Osteoblast (primary cell): ENCODE measurements at regions not wholly inside any gene's neighbourhood (a gene's known extent, or its start where the extent isn't known, plus 50 kb on each side); places are given as distances from the start of the nearest gene placed in this dataset.

Source experiments
- DNase-seq: peaks from one replicate; pipeline ENCODE4 v3.0.0; 2011; ENCODE audit warnings: low spot score, mixed read lengths; ENCODE audit not compliant: insufficient read length; ENCODE audit errors: missing footprints
- H2AFZ ChIP-seq: 2 replicates; pipeline ENCODE4 v1.6.0; 2011; ENCODE audit warnings: mild to moderate bottlenecking, low read length
- H3K27ac ChIP-seq: 2 replicates; pipeline ENCODE4 v1.5.1; 2011; ENCODE audit warnings: mild to moderate bottlenecking, low read depth, low read length, moderate library complexity
- H3K27me3 ChIP-seq: 2 replicates; pipeline ENCODE4 v1.6.0; 2012; ENCODE audit warnings: mild to moderate bottlenecking, control low read depth, inconsistent platforms, low read length, moderate library complexity; ENCODE audit not compliant: insufficient read depth
- H3K36me3 ChIP-seq: 2 replicates; pipeline ENCODE4 v1.5.1; 2011; ENCODE audit warnings: mild to moderate bottlenecking, low read length, control low read depth, moderate library complexity; ENCODE audit not compliant: insufficient read depth
- H3K4me1 ChIP-seq: 2 replicates; pipeline ENCODE4 v1.5.1; 2011; ENCODE audit warnings: mild to moderate bottlenecking, low read length, control low read depth, moderate library complexity; ENCODE audit not compliant: insufficient read depth
- H3K4me2 ChIP-seq: 2 replicates; pipeline ENCODE4 v1.6.0; 2011; ENCODE audit warnings: mild to moderate bottlenecking, low read length; ENCODE audit not compliant: insufficient read depth
- H3K4me3 ChIP-seq: fragments of 200-600 bp; sonication (generic); 3 replicates; pipeline ENCODE4 v1.5.1; 2012; ENCODE audit warnings: mild to moderate bottlenecking, low read length, inconsistent platforms; ENCODE audit not compliant: insufficient read depth
- H3K79me2 ChIP-seq: 2 replicates; pipeline ENCODE4 v1.6.0; 2012; ENCODE audit warnings: mild to moderate bottlenecking, low read length, control low read depth, inconsistent platforms; ENCODE audit not compliant: insufficient read depth
- H3K9me3 ChIP-seq: 2 replicates; pipeline ENCODE4 v1.5.1; 2011; ENCODE audit warnings: low read depth, low read length, control low read depth
- H4K20me1 ChIP-seq: 2 replicates; pipeline ENCODE4 v1.6.0; 2012; ENCODE audit warnings: mild to moderate bottlenecking, low read length, control low read depth; ENCODE audit not compliant: insufficient read depth
- TF ChIP-seq, protein P1 (sequence below): IDR thresholded peaks from 2 replicates; pipeline ENCODE4 v1.5.1; 2011; ENCODE audit warnings: mild to moderate bottlenecking, low read depth, low read length, moderate library complexity; ENCODE audit errors: extremely low read depth

DNA sequence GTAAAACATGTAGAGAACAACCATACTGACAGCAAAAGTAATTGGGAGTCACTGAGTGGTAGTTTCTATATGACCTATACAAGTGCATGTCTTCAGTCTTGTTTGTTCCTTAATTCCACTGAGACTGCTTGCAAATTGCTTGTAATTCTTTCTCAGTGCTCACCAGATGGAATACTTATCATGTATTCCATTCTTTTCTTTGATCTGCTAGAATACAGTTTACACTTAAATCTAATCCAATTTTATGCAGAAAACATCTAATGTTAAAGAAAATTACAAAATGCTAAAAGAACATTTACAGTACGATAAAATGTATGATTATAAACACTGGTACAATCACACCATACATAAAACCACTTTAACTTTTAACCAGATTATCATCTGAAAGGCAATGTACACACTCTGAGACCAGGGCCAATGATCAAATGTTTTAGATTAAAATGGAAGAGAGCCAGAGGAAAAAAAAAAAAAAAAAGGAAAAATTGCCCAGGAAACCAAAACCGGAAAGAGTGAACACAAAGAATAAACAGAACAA, 741.4 kb downstream of the FAT4 start:
- no peaks in the 10 kb centered on the region for H3K4me1 ChIP-seq
- H3K4me3 ChIP-seq: no peak overlapping the region
- H3K79me2 ChIP-seq: no peaks in the 10 kb centered on the region
- DNase-seq: no peak
- H2AFZ ChIP-seq: no peak overlapping the region
- H3K27me3 ChIP-seq: no peaks in the 10 kb centered on the region
- H4K20me1 ChIP-seq: no peaks in the 10 kb centered on the region
- no peak overlapping the region for H3K27ac ChIP-seq
- TF ChIP-seq, protein P1, sequence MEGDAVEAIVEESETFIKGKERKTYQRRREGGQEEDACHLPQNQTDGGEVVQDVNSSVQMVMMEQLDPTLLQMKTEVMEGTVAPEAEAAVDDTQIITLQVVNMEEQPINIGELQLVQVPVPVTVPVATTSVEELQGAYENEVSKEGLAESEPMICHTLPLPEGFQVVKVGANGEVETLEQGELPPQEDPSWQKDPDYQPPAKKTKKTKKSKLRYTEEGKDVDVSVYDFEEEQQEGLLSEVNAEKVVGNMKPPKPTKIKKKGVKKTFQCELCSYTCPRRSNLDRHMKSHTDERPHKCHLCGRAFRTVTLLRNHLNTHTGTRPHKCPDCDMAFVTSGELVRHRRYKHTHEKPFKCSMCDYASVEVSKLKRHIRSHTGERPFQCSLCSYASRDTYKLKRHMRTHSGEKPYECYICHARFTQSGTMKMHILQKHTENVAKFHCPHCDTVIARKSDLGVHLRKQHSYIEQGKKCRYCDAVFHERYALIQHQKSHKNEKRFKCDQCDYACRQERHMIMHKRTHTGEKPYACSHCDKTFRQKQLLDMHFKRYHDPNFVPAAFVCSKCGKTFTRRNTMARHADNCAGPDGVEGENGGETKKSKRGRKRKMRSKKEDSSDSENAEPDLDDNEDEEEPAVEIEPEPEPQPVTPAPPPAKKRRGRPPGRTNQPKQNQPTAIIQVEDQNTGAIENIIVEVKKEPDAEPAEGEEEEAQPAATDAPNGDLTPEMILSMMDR: no peak
- H3K9me3 ChIP-seq: no peaks in the 10 kb centered on the region
- H3K4me2 ChIP-seq: no peak overlapping the region
- no peaks in the 10 kb centered on the region for H3K36me3 ChIP-seq

DNA sequence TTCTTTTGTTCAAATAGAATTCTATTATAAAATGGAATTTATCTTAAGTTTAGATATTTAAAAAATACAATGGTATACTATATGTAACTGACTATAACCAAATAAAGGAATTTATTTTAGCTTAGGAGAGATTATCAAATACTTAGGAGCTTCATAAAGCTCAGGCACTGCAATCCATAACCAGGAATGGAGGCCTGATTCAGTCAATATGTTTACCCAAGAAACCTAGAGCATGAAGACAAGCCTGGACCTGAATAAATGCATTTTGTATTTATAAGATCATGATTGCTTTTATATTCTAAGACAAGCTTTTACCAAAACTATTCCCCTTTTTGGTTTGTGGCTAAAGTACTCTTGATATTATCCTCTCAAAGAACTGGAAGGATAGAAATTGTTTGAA, 742.6 kb downstream of the FAT4 start:
- Histone ChIP-seq H3K36me3 (no peaks in the 10 kb centered on the region), H3K4me3 (no peak overlapping the region), H3K9me3 (no peaks in the 10 kb centered on the region), H3K4me2 (no peak overlapping the region), H3K4me1 (no peaks in the 10 kb centered on the region), H3K27ac (no peak overlapping the region), H3K27me3 (no peaks in the 10 kb centered on the region), H2AFZ (no peak overlapping the region), H3K79me2 (no peaks in the 10 kb centered on the region), H4K20me1 (no peaks in the 10 kb centered on the region)
- DNase-seq: no peak
- TF ChIP-seq, protein P1: no peak

DNA sequence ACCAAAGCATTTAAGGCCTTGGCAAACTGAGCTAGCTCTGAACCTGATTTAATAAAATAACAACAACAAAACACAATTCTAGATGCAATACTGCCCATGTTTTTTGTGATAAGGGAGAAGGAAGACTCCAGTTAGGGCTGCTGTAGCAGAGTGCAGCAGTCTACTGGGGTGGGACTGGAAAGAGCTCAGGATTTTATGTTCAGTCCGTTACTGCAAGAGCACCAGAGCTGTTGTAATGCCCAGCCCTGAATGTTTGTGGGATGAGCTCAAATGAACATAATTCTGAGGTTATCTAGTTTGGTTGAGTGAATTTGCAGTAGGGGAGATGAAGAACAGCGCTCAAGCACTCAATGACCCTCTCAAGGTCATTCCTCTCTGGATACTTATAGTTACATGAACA, 743.8 kb downstream of the FAT4 start:
- DNase-seq: no peak
- Histone ChIP-seq H3K9me3 (no peaks in the 10 kb centered on the region), H3K4me1 (no peaks in the 10 kb centered on the region), H3K27me3 (no peaks in the 10 kb centered on the region), H3K27ac (no peak overlapping the region), H4K20me1 (no peaks in the 10 kb centered on the region), H3K4me3 (no peak overlapping the region), H3K79me2 (no peaks in the 10 kb centered on the region), H2AFZ (no peak overlapping the region), H3K36me3 (no peaks in the 10 kb centered on the region), H3K4me2 (no peak overlapping the region)
- TF ChIP-seq, protein P1: no peak

DNA sequence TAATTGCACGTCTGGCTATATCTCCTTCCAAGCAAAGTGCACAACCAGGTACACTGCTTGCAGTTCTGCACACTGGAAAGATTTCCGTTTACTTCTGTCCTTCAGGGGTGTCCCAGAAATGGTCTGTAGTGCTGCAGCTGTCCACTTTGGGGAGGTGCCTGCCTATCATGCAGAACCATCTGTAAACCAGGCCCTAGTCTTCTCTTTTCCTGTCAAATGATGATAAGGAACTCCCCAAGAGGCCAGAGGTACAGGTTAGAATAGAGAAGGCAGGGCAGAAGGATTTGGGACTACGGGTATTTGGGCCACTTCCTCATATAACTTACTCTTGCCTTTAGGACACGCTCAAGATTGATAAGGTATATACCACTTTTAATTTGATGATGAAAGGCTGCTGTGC, 746.9 kb downstream of the FAT4 start:
- Histone ChIP-seq H3K4me3 (no peak overlapping the region), H3K4me2 (no peak overlapping the region), H3K27ac (no peak overlapping the region), H3K27me3 (no peaks in the 10 kb centered on the region), H3K79me2 (no peaks in the 10 kb centered on the region), H3K4me1 (no peaks in the 10 kb centered on the region), H3K36me3 (no peaks in the 10 kb centered on the region), H2AFZ (no peak overlapping the region), H3K9me3 (no peaks in the 10 kb centered on the region), H4K20me1 (no peaks in the 10 kb centered on the region)
- TF ChIP-seq, protein P1: no peak
- no peak for DNase-seq
